Bone marrow (tissue), 2 donors: ENCODE measurements at regions not wholly inside any gene's neighbourhood (a gene's known extent, or its start where the extent isn't known, plus 50 kb on each side); places are given as distances from the start of the nearest gene placed in this dataset.
A peak's percentile ranks its signal among the peaks of the same experiment; 100 is the strongest.

Source experiments
- DNase-seq, 2 donors: peaks; one replicate each; lab custom pipeline; 2025; lab: John Stamatoyannopoulos, UW

- no peak for DNase-seq
Observed at GRCh38 chr18:2036086-2036485, 535.2 kb downstream of the METTL4 start.

- DNase-seq = no peak
Observed at GRCh38 chr18:2040279-2040678, 531.0 kb downstream of the METTL4 start.

GRCh38 chr18:2049986-2050385 is 521.3 kb downstream of the METTL4 start:
- no peak for DNase-seq

- no peak for DNase-seq
Observed at GRCh38 chr18:2050702-2051201, 520.6 kb downstream of the METTL4 start.

- no peak for DNase-seq
Observed at GRCh38 chr18:2053490-2054089, 517.7 kb downstream of the METTL4 start.

GRCh38 chr18:2059336-2059735 is 512.0 kb downstream of the METTL4 start:
- DNase-seq = no peak

GRCh38 chr18:2060086-2060485 is 511.2 kb downstream of the METTL4 start:
- DNase-seq = no peak

- DNase-seq = no peak
Observed at GRCh38 chr18:2070631-2071030, 500.7 kb downstream of the METTL4 start.

GRCh38 chr18:2075499-2075898 is 495.8 kb downstream of the METTL4 start:
- DNase-seq = no peak

- no peak for DNase-seq
Observed at GRCh38 chr18:2082676-2083075, 488.6 kb downstream of the METTL4 start.

- no peak for DNase-seq
Observed at GRCh38 chr18:2083691-2084090, 487.6 kb downstream of the METTL4 start.

- DNase-seq = no peak
Observed at GRCh38 chr18:2086439-2086838, 484.9 kb downstream of the METTL4 start.

- DNase-seq = no peak
Observed at GRCh38 chr18:2087877-2088673, 483.2 kb downstream of the METTL4 start.

GRCh38 chr18:2089396-2089795 is 481.9 kb downstream of the METTL4 start:
- no peak for DNase-seq

- DNase-seq = no peak
Observed at GRCh38 chr18:2091937-2092336, 479.4 kb downstream of the METTL4 start.

- DNase-seq = no peak
Observed at GRCh38 chr18:2096551-2096950, 474.8 kb downstream of the METTL4 start.

GRCh38 chr18:2100694-2101213 is 470.6 kb downstream of the METTL4 start:
- DNase-seq = no peak

GRCh38 chr18:2102022-2102421 is 469.3 kb downstream of the METTL4 start:
- DNase-seq = no peak

- no peak for DNase-seq
Observed at GRCh38 chr18:2103299-2103698, 468.0 kb downstream of the METTL4 start.

GRCh38 chr18:2104620-2105462 is 466.5 kb downstream of the METTL4 start:
- peak in 1 of 2 donors; percentile 36 for DNase-seq

GRCh38 chr18:2108591-2108990 is 462.7 kb downstream of the METTL4 start:
- no peak for DNase-seq

GRCh38 chr18:2111456-2111855 is 459.8 kb downstream of the METTL4 start:
- DNase-seq = no peak
